SJSA1 (cell line): ENCODE measurements at regions not wholly inside any gene's neighbourhood (a gene's known extent, or its start where the extent isn't known, plus 50 kb on each side); places are given as distances from the start of the nearest gene placed in this dataset.
A peak's percentile ranks its signal among the peaks of the same experiment; 100 is the strongest.

Source experiments
- DNase-seq, 2 experiments: peaks; one replicate each; pipeline ENCODE4 v3.0.0-alpha.2; 2015 to 2020; ENCODE audit warnings: low spot score in 2 of 2, low read depth in 1 of 2
- H3K27ac ChIP-seq: fragments of 250-450 bp; sonication (Bioruptor Pico); 2 replicates; pipeline ENCODE4 v1.5.1; 2020; ENCODE audit warnings: mild to moderate bottlenecking, moderate library complexity
- H3K27me3 ChIP-seq: fragments of 250-450 bp; sonication (Bioruptor Pico); replicated peaks from 2 replicates; pipeline ENCODE4 v1.5.1; 2020; ENCODE audit warnings: mild to moderate bottlenecking, moderate library complexity
- H3K36me3 ChIP-seq: fragments of 250-450 bp; sonication (Bioruptor Pico); 2 replicates; pipeline ENCODE4 v1.5.1; 2020; ENCODE audit warnings: mild to moderate bottlenecking
- H3K4me1 ChIP-seq: fragments of 250-450 bp; sonication (Bioruptor Pico); replicated peaks from 2 replicates; pipeline ENCODE4 v1.6.1; 2021; ENCODE audit warnings: mild to moderate bottlenecking
- H3K4me3 ChIP-seq: fragments of 250-450 bp; sonication (Bioruptor Pico); 2 replicates; pipeline ENCODE4 v1.5.1; 2020; ENCODE audit warnings: mild to moderate bottlenecking
- H3K9me3 ChIP-seq: fragments of 250-450 bp; sonication (Bioruptor Pico); replicated peaks from 2 replicates; pipeline ENCODE4 v1.5.1; 2020; ENCODE audit warnings: mild to moderate bottlenecking

- Histone ChIP-seq H3K27ac (no peak overlapping the region), H3K4me3 (no peak overlapping the region), H3K27me3 (no peaks in the 10 kb centered on the region), H3K36me3 (no peaks in the 10 kb centered on the region), H3K9me3 (no peaks in the 10 kb centered on the region), H3K4me1 (no peaks in the 10 kb centered on the region)
- DNase-seq = peak in 1 of 2 experiments; percentile 51
Observed at GRCh38 chr18:27685807-27686412, 491.0 kb downstream of the CDH2 start.

GRCh38 chr18:27685091-27685490 lies 491.8 kb downstream of the CDH2 start:
- H3K4me1 ChIP-seq = no peaks in the 10 kb centered on the region
- no peaks in the 10 kb centered on the region for H3K36me3 ChIP-seq
- no peaks in the 10 kb centered on the region for H3K27me3 ChIP-seq
- no peak overlapping the region for H3K4me3 ChIP-seq
- no peak for DNase-seq
- H3K27ac ChIP-seq = no peak overlapping the region
- no peaks in the 10 kb centered on the region for H3K9me3 ChIP-seq

GRCh38 chr18:27674411-27674810 lies 489.3 kb upstream of the CHST9 start:
- Histone ChIP-seq H3K9me3 (no peaks in the 10 kb centered on the region), H3K27ac (no peak overlapping the region), H3K4me3 (no peak overlapping the region), H3K4me1 (peaks cover 7% of the 10 kb centered on the region), H3K36me3 (no peaks in the 10 kb centered on the region), H3K27me3 (no peaks in the 10 kb centered on the region)
- peak in 1 of 2 experiments; percentile 28 for DNase-seq

- Histone ChIP-seq H3K27ac (no peak overlapping the region), H3K9me3 (no peaks in the 10 kb centered on the region), H3K4me1 (peaks cover 7% of the 10 kb centered on the region), H3K36me3 (no peaks in the 10 kb centered on the region), H3K27me3 (no peaks in the 10 kb centered on the region), H3K4me3 (no peak overlapping the region)
- no peak for DNase-seq
Observed at GRCh38 chr18:27673861-27674260, 488.8 kb upstream of the CHST9 start.

- H3K4me3 ChIP-seq = no peak overlapping the region
- H3K27ac ChIP-seq = no peak overlapping the region
- no peak for DNase-seq
- no peaks in the 10 kb centered on the region for H3K9me3 ChIP-seq
- H3K27me3 ChIP-seq = no peaks in the 10 kb centered on the region
- H3K36me3 ChIP-seq = no peaks in the 10 kb centered on the region
- H3K4me1 ChIP-seq = no peaks in the 10 kb centered on the region
Observed at GRCh38 chr18:27668158-27668557, 483.1 kb upstream of the CHST9 start.

GRCh38 chr18:27667064-27667463 lies 482.0 kb upstream of the CHST9 start:
- no peak for DNase-seq
- H3K27me3 ChIP-seq = no peaks in the 10 kb centered on the region
- H3K4me1 ChIP-seq = no peaks in the 10 kb centered on the region
- H3K27ac ChIP-seq = no peak overlapping the region
- no peak overlapping the region for H3K4me3 ChIP-seq
- no peaks in the 10 kb centered on the region for H3K36me3 ChIP-seq
- no peaks in the 10 kb centered on the region for H3K9me3 ChIP-seq

GRCh38 chr18:27666016-27666415 lies 480.9 kb upstream of the CHST9 start:
- H3K9me3 ChIP-seq = no peaks in the 10 kb centered on the region
- H3K27ac ChIP-seq = no peak overlapping the region
- no peaks in the 10 kb centered on the region for H3K27me3 ChIP-seq
- no peaks in the 10 kb centered on the region for H3K4me1 ChIP-seq
- no peak overlapping the region for H3K4me3 ChIP-seq
- no peaks in the 10 kb centered on the region for H3K36me3 ChIP-seq
- no peak for DNase-seq

GRCh38 chr18:27665264-27665799 lies 480.2 kb upstream of the CHST9 start:
- Histone ChIP-seq H3K27ac (no peak overlapping the region), H3K4me3 (no peak overlapping the region), H3K36me3 (no peaks in the 10 kb centered on the region), H3K27me3 (no peaks in the 10 kb centered on the region), H3K4me1 (no peaks in the 10 kb centered on the region), H3K9me3 (no peaks in the 10 kb centered on the region)
- DNase-seq = no peak

- Histone ChIP-seq H3K27me3 (no peaks in the 10 kb centered on the region), H3K9me3 (no peaks in the 10 kb centered on the region), H3K36me3 (no peaks in the 10 kb centered on the region), H3K4me3 (no peak overlapping the region), H3K27ac (no peak overlapping the region), H3K4me1 (no peaks in the 10 kb centered on the region)
- no peak for DNase-seq
Observed at GRCh38 chr18:27662949-27663348, 477.8 kb upstream of the CHST9 start.

- H3K27me3 ChIP-seq = no peaks in the 10 kb centered on the region
- H3K4me3 ChIP-seq = no peak overlapping the region
- no peak for DNase-seq
- no peaks in the 10 kb centered on the region for H3K4me1 ChIP-seq
- no peaks in the 10 kb centered on the region for H3K9me3 ChIP-seq
- no peaks in the 10 kb centered on the region for H3K36me3 ChIP-seq
- no peak overlapping the region for H3K27ac ChIP-seq
Observed at GRCh38 chr18:27662537-27662936, 477.4 kb upstream of the CHST9 start.

GRCh38 chr18:27661320-27662018 lies 476.4 kb upstream of the CHST9 start:
- no peaks in the 10 kb centered on the region for H3K36me3 ChIP-seq
- H3K4me1 ChIP-seq = no peaks in the 10 kb centered on the region
- DNase-seq = no peak
- H3K27ac ChIP-seq = no peak overlapping the region
- H3K27me3 ChIP-seq = no peaks in the 10 kb centered on the region
- no peak overlapping the region for H3K4me3 ChIP-seq
- no peaks in the 10 kb centered on the region for H3K9me3 ChIP-seq

- Histone ChIP-seq H3K27me3 (no peaks in the 10 kb centered on the region), H3K4me3 (no peak overlapping the region), H3K9me3 (no peaks in the 10 kb centered on the region), H3K36me3 (no peaks in the 10 kb centered on the region), H3K4me1 (0 out of 2 replicates have a peak, but pooled peaks cover 4% of the 10 kb centered on the region), H3K27ac (no peak overlapping the region)
- DNase-seq = no peak
Observed at GRCh38 chr18:27656905-27657304, 471.8 kb upstream of the CHST9 start.

- DNase-seq = no peak
- H3K4me1 ChIP-seq = 0 out of 2 replicates have a peak, but pooled peaks cover 4% of the 10 kb centered on the region
- no peaks in the 10 kb centered on the region for H3K9me3 ChIP-seq
- no peak overlapping the region for H3K4me3 ChIP-seq
- H3K27me3 ChIP-seq = no peaks in the 10 kb centered on the region
- no peak overlapping the region for H3K27ac ChIP-seq
- no peaks in the 10 kb centered on the region for H3K36me3 ChIP-seq
Observed at GRCh38 chr18:27656167-27656778, 471.2 kb upstream of the CHST9 start.

GRCh38 chr18:27653247-27653646 lies 468.1 kb upstream of the CHST9 start:
- Histone ChIP-seq H3K4me3 (no peak overlapping the region), H3K27ac (no peak overlapping the region), H3K4me1 (0 out of 2 replicates have a peak, but pooled peaks cover 4% of the 10 kb centered on the region), H3K27me3 (no peaks in the 10 kb centered on the region), H3K36me3 (no peaks in the 10 kb centered on the region), H3K9me3 (no peaks in the 10 kb centered on the region)
- no peak for DNase-seq
